K562 (cell line): ENCODE measurements at regions not wholly inside any gene's neighbourhood (a gene's known extent, or its start where the extent isn't known, plus 50 kb on each side); places are given as distances from the start of the nearest gene placed in this dataset.

ENCODE experiments used
- ATF6 ChIP-seq: sonication (generic); formaldehyde crosslinking; IDR thresholded peaks from 2 replicates; pipeline ENCODE4 v1.4.0; 2020; ENCODE audit warnings: mild to moderate bottlenecking, missing genetic modification reagents
- BDP1 ChIP-seq: IDR thresholded peaks from 3 replicates; pipeline ENCODE4 v1.6.1; 2011; ENCODE audit not compliant: insufficient read length, insufficient read depth
- CXXC5 ChIP-seq: fragments of 250-450 bp; sonication (Bioruptor Pico); IDR thresholded peaks from 2 replicates; pipeline ENCODE4 v1.8.0; 2022; ENCODE audit warnings: inconsistent platforms, mild to moderate bottlenecking, moderate library complexity
- DIDO1 ChIP-seq: fragments of 450-650 bp; IDR thresholded peaks from 2 replicates; pipeline ENCODE4 v1.6.1; 2016; ENCODE audit warnings: low read depth, missing biosample characterization, missing genetic modification characterization
- ETV5 ChIP-seq: sonication (generic); formaldehyde crosslinking; IDR thresholded peaks from 2 replicates; pipeline ENCODE4 v1.4.0; 2020; ENCODE audit warnings: low read depth, mild to moderate bottlenecking, missing genetic modification reagents
- FOSL1 ChIP-seq: fragments of 200-800 bp; sonication (Bioruptor generic); conservative IDR thresholded peaks from 2 replicates; pipeline ENCODE4 v1.6.1; 2016; ENCODE audit warnings: missing genetic modification characterization, missing compliant biosample characterization
- FOXK1 ChIP-seq: sonication (generic); formaldehyde crosslinking; IDR thresholded peaks from 2 replicates; pipeline ENCODE4 v1.8.0; 2022; ENCODE audit warnings: missing genetic modification reagents, mild to moderate bottlenecking, borderline replicate concordance
- HLTF ChIP-seq: fragments of 450-650 bp; IDR thresholded peaks from 2 replicates; pipeline ENCODE4 v1.6.1; 2016
- HOMEZ ChIP-seq: fragments of 250-450 bp; sonication (Bioruptor Pico); IDR thresholded peaks from 2 replicates; pipeline ENCODE4 v1.4.0; 2020; ENCODE audit warnings: mild to moderate bottlenecking, moderate library complexity
- ILK ChIP-seq: fragments of 450-650 bp; IDR thresholded peaks from 2 replicates; pipeline ENCODE4 v1.6.1; 2016; ENCODE audit warnings: missing genetic modification characterization, low read depth, mild to moderate bottlenecking, missing compliant biosample characterization, moderate library complexity, borderline replicate concordance
- L3MBTL2 ChIP-seq: fragments of 450-650 bp; IDR thresholded peaks from 2 replicates; pipeline ENCODE4 v1.6.1; 2016; ENCODE audit warnings: mild to moderate bottlenecking, moderate library complexity
- MEIS2 ChIP-seq: fragments of 450-650 bp; IDR thresholded peaks from 2 replicates; pipeline ENCODE4 v1.6.1; 2014; ENCODE audit warnings: mild to moderate bottlenecking; ENCODE audit not compliant: partially characterized antibody
- NR2F6 ChIP-seq: fragments of 450-650 bp; formaldehyde crosslinking; IDR thresholded peaks from 2 replicates; pipeline ENCODE4 v1.4.0; 2020; ENCODE audit warnings: mild to moderate bottlenecking
- POU5F1 ChIP-seq: fragments of 150-350 bp; IDR thresholded peaks from 2 replicates; pipeline ENCODE4 v1.6.1; 2014; ENCODE audit warnings: borderline replicate concordance, low read length, low read depth, mild to moderate bottlenecking; ENCODE audit not compliant: partially characterized antibody
- PRMT5 ChIP-seq: sonication (generic); formaldehyde crosslinking; IDR thresholded peaks from 2 replicates; pipeline ENCODE4 v1.5.0; 2020; ENCODE audit warnings: missing genetic modification reagents
- VEZF1 ChIP-seq: fragments of 200-800 bp; sonication (Bioruptor generic); IDR thresholded peaks from 2 replicates; pipeline ENCODE4 v1.6.1; 2017; ENCODE audit warnings: missing genetic modification characterization, missing compliant biosample characterization
- ZNF384 ChIP-seq: IDR thresholded peaks from 2 replicates; pipeline ENCODE4 v1.6.1; 2012; ENCODE audit warnings: low read depth, low read length, improper control_type of control experiment
- ZNF766 ChIP-seq: fragments of 200-800 bp; sonication (Bioruptor generic); conservative IDR thresholded peaks from 2 replicates; pipeline ENCODE4 v1.6.1; 2016; ENCODE audit warnings: missing genetic modification characterization, missing compliant biosample characterization
- TF ChIP-seq, protein P1 (sequence below): IDR thresholded peaks from 2 replicates; pipeline ENCODE4 v1.6.1; 2011; ENCODE audit not compliant: insufficient read length; ENCODE audit errors: extremely low read depth
- TF ChIP-seq, protein P2 (sequence below): fragments of 200-800 bp; sonication (Bioruptor generic); IDR thresholded peaks from 2 replicates; pipeline ENCODE4 v1.6.1; 2017; ENCODE audit warnings: missing genetic modification characterization, missing compliant biosample characterization

DNA sequence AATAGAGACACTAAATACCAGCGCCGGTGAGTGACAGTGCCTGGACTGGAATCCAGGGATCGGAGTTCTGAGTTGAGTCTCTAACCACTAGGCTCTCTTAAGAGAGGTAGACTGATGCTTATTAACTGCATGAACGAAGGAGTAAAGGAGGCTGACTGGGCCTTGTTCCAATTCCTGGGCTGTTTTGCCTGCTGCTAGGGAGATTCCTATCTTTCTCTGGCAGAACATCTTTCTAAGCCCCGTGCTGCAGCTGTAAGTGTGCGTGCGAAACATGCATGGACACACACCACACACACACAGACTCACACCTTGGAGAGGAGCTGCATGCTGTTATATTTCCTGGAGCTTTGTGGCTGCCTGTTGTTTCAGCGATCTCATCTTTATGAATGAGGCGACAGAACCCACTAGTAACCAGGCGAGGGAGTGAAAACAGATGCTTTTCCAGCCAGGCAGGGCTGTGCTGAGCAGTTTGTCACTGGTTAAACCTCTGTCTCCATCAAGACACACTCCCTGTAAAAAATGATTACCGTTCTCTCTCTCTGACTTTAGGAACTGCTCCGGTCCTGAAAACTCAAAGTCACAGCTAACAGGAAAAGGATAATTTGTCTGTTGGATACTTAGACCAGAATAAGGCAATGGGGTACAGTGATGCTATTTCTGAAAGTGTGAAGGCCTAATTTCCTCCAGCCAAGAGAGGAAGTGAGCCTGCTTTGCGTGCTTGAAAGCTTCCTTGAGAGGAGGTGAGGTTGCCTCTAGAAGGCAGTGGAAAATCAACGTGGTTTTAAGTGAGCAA is 157.4 kb upstream of the ZNF217 start (continued):
- no peak for TF ChIP-seq VEZF1
- TF ChIP-seq, protein P1, sequence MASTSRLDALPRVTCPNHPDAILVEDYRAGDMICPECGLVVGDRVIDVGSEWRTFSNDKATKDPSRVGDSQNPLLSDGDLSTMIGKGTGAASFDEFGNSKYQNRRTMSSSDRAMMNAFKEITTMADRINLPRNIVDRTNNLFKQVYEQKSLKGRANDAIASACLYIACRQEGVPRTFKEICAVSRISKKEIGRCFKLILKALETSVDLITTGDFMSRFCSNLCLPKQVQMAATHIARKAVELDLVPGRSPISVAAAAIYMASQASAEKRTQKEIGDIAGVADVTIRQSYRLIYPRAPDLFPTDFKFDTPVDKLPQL: no peak
- TF ChIP-seq, protein P2, sequence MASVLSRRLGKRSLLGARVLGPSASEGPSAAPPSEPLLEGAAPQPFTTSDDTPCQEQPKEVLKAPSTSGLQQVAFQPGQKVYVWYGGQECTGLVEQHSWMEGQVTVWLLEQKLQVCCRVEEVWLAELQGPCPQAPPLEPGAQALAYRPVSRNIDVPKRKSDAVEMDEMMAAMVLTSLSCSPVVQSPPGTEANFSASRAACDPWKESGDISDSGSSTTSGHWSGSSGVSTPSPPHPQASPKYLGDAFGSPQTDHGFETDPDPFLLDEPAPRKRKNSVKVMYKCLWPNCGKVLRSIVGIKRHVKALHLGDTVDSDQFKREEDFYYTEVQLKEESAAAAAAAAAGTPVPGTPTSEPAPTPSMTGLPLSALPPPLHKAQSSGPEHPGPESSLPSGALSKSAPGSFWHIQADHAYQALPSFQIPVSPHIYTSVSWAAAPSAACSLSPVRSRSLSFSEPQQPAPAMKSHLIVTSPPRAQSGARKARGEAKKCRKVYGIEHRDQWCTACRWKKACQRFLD (CRISPR knock-in tag): peak; percentile 62
- TF ChIP-seq NR2F6 (CRISPR knock-in tag): no peak
- TF ChIP-seq HOMEZ (CRISPR knock-in tag): no peak
- no peak for TF ChIP-seq ATF6 (CRISPR knock-in tag)
- no peak for TF ChIP-seq POU5F1
- no peak for TF ChIP-seq BDP1
- no peak for TF ChIP-seq ZNF384
- no peak for TF ChIP-seq FOSL1 (tag)
- no peak for TF ChIP-seq FOXK1
- no peak for TF ChIP-seq PRMT5 (CRISPR knock-in tag)
- no peak for TF ChIP-seq HLTF
- TF ChIP-seq L3MBTL2: no peak; the same call in 1 of the 2 replicates
- no peak for TF ChIP-seq ETV5 (CRISPR knock-in tag)
- TF ChIP-seq ZNF766 (CRISPR knock-in tag): peak; percentile 51
- no peak for TF ChIP-seq ILK
- TF ChIP-seq MEIS2: peak; percentile 4
- TF ChIP-seq CXXC5 (CRISPR knock-in tag): peak; percentile 34
- TF ChIP-seq DIDO1 (tag): 0 out of 2 replicates have a peak, but pooled peaks have one; percentile 10
